ENCODE measurements at regions not wholly inside any gene's neighbourhood (a gene's known extent, or its start where the extent isn't known, plus 50 kb on each side); places are given as distances from the start of the nearest gene placed in this dataset.

DNA sequence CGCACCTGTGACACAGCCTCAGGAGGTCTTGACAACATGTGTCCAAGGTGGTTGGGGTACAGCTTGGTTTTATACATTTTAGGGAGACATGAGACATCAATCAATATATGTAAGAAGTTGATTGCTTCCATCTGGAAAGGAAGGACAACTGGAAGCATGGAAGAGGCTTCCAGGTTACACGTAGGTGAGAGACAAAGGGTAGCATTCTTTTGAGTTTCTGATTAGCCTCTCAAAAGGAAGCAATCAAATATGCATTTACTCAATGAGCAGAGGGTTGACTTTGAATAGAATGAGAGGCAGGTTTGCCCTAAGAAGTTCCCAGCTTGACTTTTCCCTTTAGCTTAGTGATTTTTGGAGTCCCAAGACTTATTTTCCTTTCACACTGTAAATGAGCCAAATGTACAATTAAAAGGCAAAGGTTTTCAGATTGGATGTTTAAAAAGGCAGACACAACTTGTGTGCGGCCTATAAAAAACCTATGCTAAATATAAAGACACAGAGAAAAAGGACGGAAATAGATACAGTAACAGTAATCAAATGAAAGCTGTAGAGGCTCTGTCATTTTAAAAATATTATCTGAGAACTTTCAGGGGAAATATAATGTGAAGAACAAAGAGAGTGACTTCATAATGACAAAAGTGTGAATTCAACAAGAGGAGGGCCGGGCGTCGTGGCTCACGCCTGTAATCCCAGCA, 65.7 kb upstream of the LANCL2 start:
- Histone ChIP-seq H2BK12ac (ENCODE audit: insufficient read length, low read depth, low read length) (no peak overlapping the region), H4K20me1 (ENCODE audit: control insufficient read depth, insufficient read depth, insufficient read length) (no peaks in the 10 kb centered on the region), H3K23ac (ENCODE audit: insufficient read length, low read depth, low read length) (no peak overlapping the region), H3K79me2 (ENCODE audit: insufficient read depth, low read length) (no peaks in the 10 kb centered on the region), H3K18ac (ENCODE audit: insufficient read length, low read depth, low read length) (no peak overlapping the region), H3K14ac (ENCODE audit: insufficient read depth, low read length) (no peak overlapping the region), H4K91ac (ENCODE audit: insufficient read length, low read depth, low read length) (no peak overlapping the region), H4K5ac (ENCODE audit: insufficient read length, low read depth, low read length) (no peak overlapping the region), H3K4ac (ENCODE audit: low read depth, low read length) (no peak overlapping the region; the same call in 1 of the 2 replicates), H3K27me3 (ENCODE audit: insufficient read depth, low read length) (no peaks in the 10 kb centered on the region; the same call in 1 of the 2 replicates), H3K4me1 (ENCODE audit: insufficient read depth, low read length) (no peaks in the 10 kb centered on the region; the same call in 1 of the 2 replicates), H3K56ac (ENCODE audit: insufficient read length, low read depth, low read length) (no peak overlapping the region), H2BK120ac (ENCODE audit: low read depth, low read length, poor library complexity, severe bottlenecking) (peak overlapping the region; percentile 69), H2BK15ac (ENCODE audit: low read depth, low read length) (no peak overlapping the region), H3K23me2 (ENCODE audit: insufficient read length, low read depth, low read length, poor library complexity, severe bottlenecking) (no peaks in the 10 kb centered on the region), H2BK5ac (ENCODE audit: insufficient read length, low read length) (no peak overlapping the region), H4K8ac (replicated peaks; ENCODE audit: insufficient read length, low read depth, low read length) (no peak overlapping the region), H3T11ph (ENCODE audit: low read length) (no peak overlapping the region), H3K9ac (ENCODE audit: extremely low read depth, insufficient read length, low read length) (no peak overlapping the region), H2AK5ac (ENCODE audit: insufficient read length, low read length) (no peak overlapping the region), H2AFZ (ENCODE audit: low read length) (no peak overlapping the region), H3K79me1 (ENCODE audit: insufficient read depth, low read depth, low read length, poor library complexity, severe bottlenecking) (no peaks in the 10 kb centered on the region), H3K27ac (ENCODE audit: insufficient read length, low read depth, low read length) (no peak overlapping the region), H3K4me2 (ENCODE audit: insufficient read depth, insufficient read length, low read length) (peak overlapping the region; percentile 1), H3K9me3 (ENCODE audit: control insufficient read depth, low read depth, low read length) (no peaks in the 10 kb centered on the region), H2BK20ac (ENCODE audit: low read depth, low read length, poor library complexity, severe bottlenecking) (no peak overlapping the region)
- 0 out of 5 replicates have a peak overlapping the region, but pooled peaks of 1 of the 2 experiments have one; percentile 33 for H3K4me3 Mint-ChIP-seq
- no peaks in the 10 kb centered on the region; a peak in 1 of 7 replicates for H3K36me3 Mint-ChIP-seq (ENCODE audit: insufficient read depth in 1 of 3, low read depth in 3 of 3)
- H3K27me3 Mint-ChIP-seq (ENCODE audit: low read depth) = no peaks in the 10 kb centered on the region
- no peak for DNase-seq
- TF ChIP-seq, protein P1, sequence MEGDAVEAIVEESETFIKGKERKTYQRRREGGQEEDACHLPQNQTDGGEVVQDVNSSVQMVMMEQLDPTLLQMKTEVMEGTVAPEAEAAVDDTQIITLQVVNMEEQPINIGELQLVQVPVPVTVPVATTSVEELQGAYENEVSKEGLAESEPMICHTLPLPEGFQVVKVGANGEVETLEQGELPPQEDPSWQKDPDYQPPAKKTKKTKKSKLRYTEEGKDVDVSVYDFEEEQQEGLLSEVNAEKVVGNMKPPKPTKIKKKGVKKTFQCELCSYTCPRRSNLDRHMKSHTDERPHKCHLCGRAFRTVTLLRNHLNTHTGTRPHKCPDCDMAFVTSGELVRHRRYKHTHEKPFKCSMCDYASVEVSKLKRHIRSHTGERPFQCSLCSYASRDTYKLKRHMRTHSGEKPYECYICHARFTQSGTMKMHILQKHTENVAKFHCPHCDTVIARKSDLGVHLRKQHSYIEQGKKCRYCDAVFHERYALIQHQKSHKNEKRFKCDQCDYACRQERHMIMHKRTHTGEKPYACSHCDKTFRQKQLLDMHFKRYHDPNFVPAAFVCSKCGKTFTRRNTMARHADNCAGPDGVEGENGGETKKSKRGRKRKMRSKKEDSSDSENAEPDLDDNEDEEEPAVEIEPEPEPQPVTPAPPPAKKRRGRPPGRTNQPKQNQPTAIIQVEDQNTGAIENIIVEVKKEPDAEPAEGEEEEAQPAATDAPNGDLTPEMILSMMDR (conservative IDR thresholded peaks at IDR 0.05) = no peak
- peak overlapping the region; percentile 76 to 94 (median 90) for H3K27ac Mint-ChIP-seq
- no peaks in the 10 kb centered on the region; a peak in 1 of 5 replicates for H3K9me3 Mint-ChIP-seq
- peaks cover 41 to 44% of the 10 kb centered on the region in 2 experiments for H3K4me1 Mint-ChIP-seq
- no CpG with 5 or more reads among the region's 8 CpGs for WGBS (ENCODE audit: extremely low coverage, insufficient read length, low lambda C conversion rate)

Measured in H9 (cell line).